GM12878 (cell line): ENCODE measurements at regions not wholly inside any gene's neighbourhood (a gene's known extent, or its start where the extent isn't known, plus 50 kb on each side); places are given as distances from the start of the nearest gene placed in this dataset.

Experiments
- ATAC-seq: fragments of 200-7000 bp; cut with Tn5 transposase; 3 replicates; pipeline ENCODE4 v1.9.1; 2020; ENCODE audit warnings: mild to moderate bottlenecking, moderate library complexity
- BruUV-seq: library from RNA; stranded (reverse); fragments of 400-500 nt; replicated peaks from 2 replicates; lab custom pipeline; 2021; lab: Mats Ljungman, UMichigan
- CTCF ChIA-PET: fragments of 300-600 bp; sonication (Branson Sonifier 250); formaldehyde crosslinking; extraction: SDS; loops from one replicate; lab custom pipeline; 2021; ENCODE audit warnings: inconsistent platforms; lab: Yijun Ruan, JAX
- POLR2A ChIA-PET: fragments of 350-600 bp; formaldehyde crosslinking; extraction: SDS; loops from one replicate; lab custom pipeline; 2021; ENCODE audit warnings: inconsistent platforms; lab: Charles Lee
- RAD21 ChIA-PET: fragments of 300-600 bp; sonication (Branson Sonifier 250); formaldehyde crosslinking; loops from one replicate; lab custom pipeline; 2023; ENCODE audit warnings: antibody characterized with exemption; ENCODE audit not compliant: unreplicated experiment; lab: Charles Lee
- SMC1A ChIA-PET: fragments of 300-600 bp; sonication (Branson Sonifier 250); formaldehyde crosslinking; loops from one replicate; lab custom pipeline; 2023; ENCODE audit not compliant: unreplicated experiment, uncharacterized antibody; lab: Charles Lee
- DNase-seq: peaks from one replicate; pipeline ENCODE4 v3.0.0-alpha.2; 2011; ENCODE audit warnings: low read depth, low spot score
- FAIRE-seq: peaks from 3 replicates; lab custom pipeline; 2011; peaks lifted over from hg19 to GRCh38; lab: Jason Lieb, UNC
- H2AFZ ChIP-seq: 2 replicates; pipeline ENCODE4 v1.6.0; 2011; ENCODE audit warnings: low read depth, low read length, control low read depth; ENCODE audit not compliant: control insufficient read depth
- H3K27ac ChIP-seq: 2 replicates; pipeline ENCODE4 v1.5.1; 2011; ENCODE audit warnings: control low read depth; ENCODE audit not compliant: control insufficient read depth, insufficient read depth
- H3K27me3 ChIP-seq, 2 experiments: replicated peaks in 1 of 2; 2 replicates each; pipeline versions ENCODE4 v1.6.0 to v1.6.1; 2011; ENCODE audit warnings: low read length in 1 of 2; ENCODE audit not compliant: control insufficient read depth in 2 of 2, insufficient read depth in 2 of 2
- H3K36me3 ChIP-seq, 2 experiments: 2 replicates each; pipeline ENCODE4 v1.5.1; 2011; ENCODE audit warnings: low read length in 1 of 2; ENCODE audit not compliant: control insufficient read depth in 2 of 2, insufficient read depth in 2 of 2
- H3K4me1 ChIP-seq: 2 replicates; pipeline ENCODE4 v1.6.1; 2011; ENCODE audit warnings: mild to moderate bottlenecking, low read length, moderate library complexity, mixed read lengths; ENCODE audit not compliant: control insufficient read depth, insufficient read depth
- H3K4me2 ChIP-seq: 2 replicates; pipeline ENCODE4 v1.6.0; 2011; ENCODE audit warnings: control low read depth; ENCODE audit not compliant: control insufficient read depth, insufficient read depth
- H3K4me3 ChIP-seq: fragments of 200-600 bp; sonication (generic); 2 replicates; pipeline ENCODE4 v1.5.1; 2016
- H3K79me2 ChIP-seq: 2 replicates; pipeline ENCODE4 v1.6.0; 2011; ENCODE audit warnings: low read length; ENCODE audit not compliant: control insufficient read depth, insufficient read depth
- H3K9ac ChIP-seq: 2 replicates; pipeline ENCODE4 v1.8.0; 2011; ENCODE audit warnings: low read length, control low read depth, mixed read lengths; ENCODE audit not compliant: control insufficient read depth, insufficient read depth
- H3K9me3 ChIP-seq: replicated peaks from 3 replicates; pipeline ENCODE4 v1.5.1; 2011; ENCODE audit warnings: mild to moderate bottlenecking, low read length; ENCODE audit not compliant: control insufficient read depth, insufficient read depth
- H4K20me1 ChIP-seq: 2 replicates; pipeline ENCODE4 v1.6.0; 2011; ENCODE audit not compliant: control insufficient read depth, insufficient read depth
- BCL3 ChIP-seq: IDR thresholded peaks from 2 replicates; pipeline ENCODE4 v1.6.1; 2011; ENCODE audit warnings: borderline replicate concordance, low read depth, mild to moderate bottlenecking, moderate library complexity, low read length; ENCODE audit not compliant: insufficient read depth, poor library complexity, severe bottlenecking
- CBX5 ChIP-seq: sonication (generic); IDR thresholded peaks from 2 replicates; pipeline ENCODE4 v1.6.1; 2016; ENCODE audit warnings: low read depth, moderate library complexity, mild to moderate bottlenecking, inconsistent platforms
- CTCF ChIP-seq, 3 experiments: IDR thresholded peaks in 2 of 3; conservative IDR thresholded peaks in 1 of 3; 2 replicates each; pipeline ENCODE4 v1.5.1; 2011; ENCODE audit warnings: low read depth in 3 of 3, low read length in 3 of 3, mild to moderate bottlenecking in 3 of 3, control low read depth in 2 of 3, moderate library complexity in 2 of 3, inconsistent platforms in 1 of 3, mixed read lengths in 1 of 3; ENCODE audit not compliant: control insufficient read depth in 2 of 3, insufficient read depth in 1 of 3; ENCODE audit errors: extremely low read depth in 1 of 3
- DPF2 ChIP-seq: fragments of 450-650 bp; IDR thresholded peaks from 2 replicates; pipeline ENCODE4 v1.6.1; 2017; ENCODE audit warnings: mild to moderate bottlenecking
- HDGF ChIP-seq: fragments of 450-650 bp; IDR thresholded peaks from 2 replicates; pipeline ENCODE4 v1.6.1; 2016; ENCODE audit warnings: antibody characterized with exemption
- MYC ChIP-seq: IDR thresholded peaks from 2 replicates; pipeline ENCODE4 v1.6.1; 2011; ENCODE audit warnings: mild to moderate bottlenecking, low read length, moderate library complexity, inconsistent platforms; ENCODE audit not compliant: insufficient read depth, insufficient replicate concordance, insufficient read length, severe bottlenecking
- NR2C1 ChIP-seq: fragments of 450-650 bp; IDR thresholded peaks from 2 replicates; pipeline ENCODE4 v1.6.1; 2017; ENCODE audit warnings: antibody characterized with exemption, mild to moderate bottlenecking, moderate library complexity
- RAD51 ChIP-seq: fragments of 450-650 bp; IDR thresholded peaks from 2 replicates; pipeline ENCODE4 v1.6.1; 2016; ENCODE audit warnings: moderate library complexity, mild to moderate bottlenecking, inconsistent platforms
- SIX5 ChIP-seq: IDR thresholded peaks from 2 replicates; pipeline ENCODE4 v1.6.1; 2011; ENCODE audit warnings: mild to moderate bottlenecking, low read depth, low read length, moderate library complexity; ENCODE audit not compliant: severe bottlenecking
- SKIL ChIP-seq: fragments of 450-650 bp; IDR thresholded peaks from 2 replicates; pipeline ENCODE4 v1.6.1; 2017; ENCODE audit warnings: mild to moderate bottlenecking, low read depth, inconsistent platforms; ENCODE audit not compliant: poor library complexity, severe bottlenecking
- SP1 ChIP-seq: IDR thresholded peaks from one replicate; pipeline ENCODE4 v1.6.1; 2011; ENCODE audit warnings: low read depth, low read length
- SUPT20H ChIP-seq: IDR thresholded peaks from 2 replicates; pipeline ENCODE4 v1.6.1; 2011; ENCODE audit warnings: low read depth, mild to moderate bottlenecking, low read length, moderate library complexity, borderline replicate concordance; ENCODE audit not compliant: control insufficient read depth
- TCF3 ChIP-seq: IDR thresholded peaks from 2 replicates; pipeline ENCODE4 v1.6.1; 2012; ENCODE audit warnings: low read depth, mild to moderate bottlenecking, low read length, borderline replicate concordance; ENCODE audit not compliant: insufficient read depth
- WGBS: methylation state at CpG from one replicate; pipeline ENCODE4 v1.1.6; 2016; ENCODE audit warnings: low lambda C conversion rate; ENCODE audit not compliant: insufficient replicate concordance, insufficient coverage; ENCODE audit errors: missing lambda C conversion rate; 5-methylcytosine and 5-hydroxymethylcytosine counted together
- in situ Hi-C: fragments of 300-500 bp; cut with MboI; formaldehyde crosslinking; loops from 9 replicates; pipeline ENCODE4 v1.14.3; 2018; ENCODE audit warnings: mixed read lengths
- intact Hi-C: fragments of 100-400 bp; cut with micrococcal nuclease; formaldehyde crosslinking; loops from one replicate; pipeline ENCODE4 v1.14.2; 2022; ENCODE audit not compliant: unreplicated experiment

- ChIA-PET SMC1A (no interaction called here), POLR2A (interaction anchor here (0.6 kb wide), 1 partner anchor 129 kb away, joined by 6 read pairs; no protein-coding TSS in a partner anchor), RAD21 (no interaction called here), CTCF (no interaction called here)
- Histone ChIP-seq H3K27ac (no peak overlapping the region), H3K4me2 (no peak overlapping the region), H3K9ac (no peak overlapping the region), H3K4me1 (no peaks in the 10 kb centered on the region), H2AFZ (no peak overlapping the region), H3K79me2 (no peaks in the 10 kb centered on the region), H3K36me3 (no peaks in the 10 kb centered on the region), H3K9me3 (no peaks in the 10 kb centered on the region), H4K20me1 (no peaks in the 10 kb centered on the region), H3K27me3 (no peaks in the 10 kb centered on the region), H3K4me3 (no peak overlapping the region)
- no TSS peak for BruUV-seq
- FAIRE-seq = no peak
- WGBS = 3% methylated on average over 4 of the region's 4 CpGs
- in situ Hi-C loops (no loop called here), intact Hi-C loops (no loop called here)
- no peak for DNase-seq
- no peak for ATAC-seq
- TF ChIP-seq RAD51 (no peak), SUPT20H (no peak), CBX5 (no peak), SP1 (no peak), MYC (no peak), SIX5 (no peak), NR2C1 (no peak)
Observed at GRCh38 chr11:92536883-92537282, 312.3 kb downstream of the FAT3 start.

- H3K9me3 ChIP-seq = no peaks in the 10 kb centered on the region
- H2AFZ ChIP-seq = no peak overlapping the region
- H3K27ac ChIP-seq = no peak overlapping the region
- ChIA-PET CTCF (no interaction called here), SMC1A (no interaction called here), POLR2A (no interaction called here), RAD21 (no interaction called here)
- H3K4me3 ChIP-seq = no peak overlapping the region
- BruUV-seq = no TSS peak
- H3K4me2 ChIP-seq = no peak overlapping the region
- H3K27me3 ChIP-seq = no peaks in the 10 kb centered on the region; a peak in 1 of 4 replicates
- no peaks in the 10 kb centered on the region for H3K4me1 ChIP-seq
- H4K20me1 ChIP-seq = no peaks in the 10 kb centered on the region
- no peak for FAIRE-seq
- no peak for DNase-seq
- intact Hi-C loops (loop anchor here (5.0 kb wide), 1 partner anchor 198 kb away; no protein-coding TSS in a partner anchor), in situ Hi-C loops (no loop called here)
- H3K79me2 ChIP-seq = no peaks in the 10 kb centered on the region
- no peaks in the 10 kb centered on the region for H3K36me3 ChIP-seq
- 31% methylated on average over 4 of the region's 4 CpGs for WGBS
- ATAC-seq = no peak
- H3K9ac ChIP-seq = no peak overlapping the region
- TF ChIP-seq BCL3 (no peak), CTCF (IDR thresholded peaks at IDR 0.05 in 2 of 3, conservative IDR thresholded peaks at IDR 0.05 in 1 of 3; ENCODE audit: control insufficient read depth in 2 of 3, extremely low read depth in 1 of 3, insufficient read depth in 1 of 3, low read depth in 3 of 3, low read length in 3 of 3) (no peak), HDGF (no peak), DPF2 (no peak), SKIL (no peak), TCF3 (no peak)
Observed at GRCh38 chr11:92540096-92540495, 315.5 kb downstream of the FAT3 start.
